ENCODE measurements at regions not wholly inside any gene's neighbourhood (a gene's known extent, or its start where the extent isn't known, plus 50 kb on each side); places are given as distances from the start of the nearest gene placed in this dataset.

DNA sequence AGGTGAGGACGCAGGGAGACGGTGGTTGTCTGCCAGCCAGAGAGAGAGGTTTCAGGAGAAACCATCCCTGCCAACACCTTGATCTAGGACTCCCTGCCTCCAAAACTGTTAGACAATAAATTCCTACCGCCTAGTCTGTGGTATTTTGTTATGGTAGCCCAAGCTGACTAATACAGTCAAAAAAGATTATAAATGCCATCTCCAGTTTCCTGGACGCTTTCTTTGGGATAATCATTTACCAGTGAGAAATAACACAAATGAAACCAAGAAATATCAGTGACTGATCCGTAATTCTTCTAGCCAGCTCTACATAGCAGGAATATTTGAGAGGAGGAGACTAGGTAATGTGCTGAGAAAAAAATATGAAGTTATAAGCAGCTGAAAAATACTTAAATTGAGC lies 707.8 kb upstream of the LMCD1 start:
- DNase-seq (no peak), ATAC-seq (no peak)
- H3K9me3 ChIP-seq, result no peaks in the 10 kb centered on the region
- intact Hi-C loops (cut with DNase I), result loop anchor here in 1 of 10 donors (10.0 kb wide), 1 partner anchor 311 kb away; no protein-coding TSS in a partner anchor
- H3K36me3 ChIP-seq, result no peaks in the 10 kb centered on the region
- no peak for TF ChIP-seq CTCF (IDR thresholded peaks at IDR 0.05)
- TF ChIP-seq POLR2A (IDR thresholded peaks at IDR 0.05), result no peak
- no peak overlapping the region for H3K4me3 ChIP-seq
- WGBS, 4 donors, result 79 to 87% (median 84%) methylated on average over 5 of the region's 5 CpGs
- no peaks in the 10 kb centered on the region for H3K4me1 ChIP-seq
- H3K27ac ChIP-seq, result no peak overlapping the region
- H3K27me3 ChIP-seq, result peaks cover 0 to 4% (median 0%) of the 10 kb centered on the region in 9 donors

GRCh38 chr3:7798276-7798675 lies 703.3 kb upstream of the LMCD1 start:
- intact Hi-C loops (cut with DNase I), result loop anchor here in 1 of 10 donors (10.0 kb wide), 1 partner anchor 307 kb away; no protein-coding TSS in a partner anchor
- Histone ChIP-seq H3K36me3 (no peaks in the 10 kb centered on the region), H3K4me1 (no peaks in the 10 kb centered on the region), H3K9me3 (no peaks in the 10 kb centered on the region), H3K27ac (no peak overlapping the region), H3K27me3 (peaks cover 0 to 4% (median 0%) of the 10 kb centered on the region in 9 donors), H3K4me3 (no peak overlapping the region)
- ATAC-seq (no peak), DNase-seq (no peak)
- TF ChIP-seq POLR2A (IDR thresholded peaks at IDR 0.05) (no peak), CTCF (IDR thresholded peaks at IDR 0.05) (no peak)
- 62 to 74% (median 65%) methylated on average over 4 of the region's 4 CpGs for WGBS, 4 donors

DNA sequence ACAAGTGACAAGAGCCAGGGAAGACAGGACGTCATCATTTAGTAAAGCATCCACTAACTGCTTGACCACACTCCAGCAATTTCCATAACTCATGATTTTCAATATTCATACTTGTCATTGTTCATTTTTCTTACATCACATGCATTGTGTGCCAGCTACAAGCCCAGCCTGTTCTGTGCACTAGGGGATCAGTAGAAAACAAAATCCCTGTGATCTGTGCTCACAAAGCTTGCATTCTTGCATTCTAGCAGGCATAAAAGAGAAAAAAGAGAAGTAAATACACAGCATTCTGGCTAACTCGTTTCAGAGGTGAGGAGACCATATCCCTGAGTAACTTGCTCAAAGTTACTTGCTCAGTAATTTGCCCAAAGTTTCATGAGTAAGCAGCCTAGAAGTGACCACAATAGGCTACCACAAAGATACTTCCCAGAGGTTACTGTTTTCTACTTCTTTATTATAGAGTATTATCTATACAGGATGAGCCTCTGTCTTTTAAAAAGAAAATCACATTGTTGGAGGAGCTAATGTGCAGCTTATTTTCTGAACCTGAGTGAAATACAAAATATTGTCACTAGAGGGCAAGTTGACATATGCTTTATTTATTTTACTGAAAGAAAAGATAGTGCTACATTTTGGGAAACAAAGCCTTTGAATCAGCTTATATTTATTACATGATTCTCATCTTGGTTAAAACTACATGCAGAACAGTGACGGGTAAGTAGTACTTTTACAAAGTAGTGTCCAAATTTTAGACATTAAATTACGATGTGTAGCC lies 701.4 kb upstream of the LMCD1 start:
- intact Hi-C loops (cut with DNase I), result loop anchor here in 6 of 10 donors (2.0 to 10.0 kb wide), 4 partner anchors 311 to 505 kb away; no protein-coding TSS in a partner anchor
- TF ChIP-seq POLR2A (IDR thresholded peaks at IDR 0.05) (no peak), CTCF (IDR thresholded peaks at IDR 0.05) (peak in 8 of 12 donors; percentile 4 to 42 (median 19))
- Histone ChIP-seq H3K4me3 (no peak overlapping the region), H3K27ac (no peak overlapping the region), H3K9me3 (no peaks in the 10 kb centered on the region), H3K27me3 (peaks cover 0 to 4% (median 0%) of the 10 kb centered on the region in 9 donors), H3K36me3 (no peaks in the 10 kb centered on the region), H3K4me1 (no peaks in the 10 kb centered on the region)
- ATAC-seq, result no peak
- no peak for DNase-seq
- 51 to 64% (median 58%) methylated on average over 4 of the region's 4 CpGs for WGBS, 4 donors

- no peak for DNase-seq
- Histone ChIP-seq H3K36me3 (no peaks in the 10 kb centered on the region), H3K27ac (no peak overlapping the region), H3K9me3 (no peaks in the 10 kb centered on the region), H3K27me3 (no peaks in the 10 kb centered on the region), H3K4me1 (no peaks in the 10 kb centered on the region), H3K4me3 (no peak overlapping the region)
- intact Hi-C loops (cut with DNase I), result no loop called here
- 91 to 97% (median 93%) methylated on average over 3 of the region's 3 CpGs for WGBS, 4 donors
- no peak for ATAC-seq
- no peak for TF ChIP-seq POLR2A (IDR thresholded peaks at IDR 0.05)
- no peak for TF ChIP-seq CTCF (IDR thresholded peaks at IDR 0.05)
Measured at GRCh38 chr3:7812490-7812889, 689.1 kb upstream of the LMCD1 start.

Data from heart left ventricle (tissue), 16 donors.